ENCODE measurements at regions not wholly inside any gene's neighbourhood (a gene's known extent, or its start where the extent isn't known, plus 50 kb on each side); places are given as distances from the start of the nearest gene placed in this dataset.

GRCh38 chr4:38470735-38471262 lies 193.2 kb upstream of the KLF3 start (continued):
- TF ChIP-seq RFX5 (IDR thresholded peaks at IDR 0.05; ENCODE audit: borderline replicate concordance, low read depth, low read length) (no peak), CREB1 (IDR thresholded peaks at IDR 0.05) (no peak), HDAC6 (IDR thresholded peaks at IDR 0.05; ENCODE audit: low read depth, low read length) (no peak), SRF (IDR thresholded peaks at IDR 0.05; ENCODE audit: low read depth, low read length) (no peak), RAD21 (IDR thresholded peaks at IDR 0.05 in 1 of 2, conservative IDR thresholded peaks at IDR 0.05 in 1 of 2; ENCODE audit: low read depth in 2 of 2, low read length in 2 of 2) (no peak), YY1 (IDR thresholded peaks at IDR 0.05; ENCODE audit: low read depth, low read length) (no peak), BRCA1 (IDR thresholded peaks at IDR 0.05; ENCODE audit: low read depth, low read length) (no peak)
- TF ChIP-seq, protein P1, sequence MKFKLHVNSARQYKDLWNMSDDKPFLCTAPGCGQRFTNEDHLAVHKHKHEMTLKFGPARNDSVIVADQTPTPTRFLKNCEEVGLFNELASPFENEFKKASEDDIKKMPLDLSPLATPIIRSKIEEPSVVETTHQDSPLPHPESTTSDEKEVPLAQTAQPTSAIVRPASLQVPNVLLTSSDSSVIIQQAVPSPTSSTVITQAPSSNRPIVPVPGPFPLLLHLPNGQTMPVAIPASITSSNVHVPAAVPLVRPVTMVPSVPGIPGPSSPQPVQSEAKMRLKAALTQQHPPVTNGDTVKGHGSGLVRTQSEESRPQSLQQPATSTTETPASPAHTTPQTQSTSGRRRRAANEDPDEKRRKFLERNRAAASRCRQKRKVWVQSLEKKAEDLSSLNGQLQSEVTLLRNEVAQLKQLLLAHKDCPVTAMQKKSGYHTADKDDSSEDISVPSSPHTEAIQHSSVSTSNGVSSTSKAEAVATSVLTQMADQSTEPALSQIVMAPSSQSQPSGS (IDR thresholded peaks at IDR 0.05; ENCODE audit: low read length), result no peak
